ENCODE measurements at regions not wholly inside any gene's neighbourhood (a gene's known extent, or its start where the extent isn't known, plus 50 kb on each side); places are given as distances from the start of the nearest gene placed in this dataset.
A peak's percentile ranks its signal among the peaks of the same experiment; 100 is the strongest.

DNA sequence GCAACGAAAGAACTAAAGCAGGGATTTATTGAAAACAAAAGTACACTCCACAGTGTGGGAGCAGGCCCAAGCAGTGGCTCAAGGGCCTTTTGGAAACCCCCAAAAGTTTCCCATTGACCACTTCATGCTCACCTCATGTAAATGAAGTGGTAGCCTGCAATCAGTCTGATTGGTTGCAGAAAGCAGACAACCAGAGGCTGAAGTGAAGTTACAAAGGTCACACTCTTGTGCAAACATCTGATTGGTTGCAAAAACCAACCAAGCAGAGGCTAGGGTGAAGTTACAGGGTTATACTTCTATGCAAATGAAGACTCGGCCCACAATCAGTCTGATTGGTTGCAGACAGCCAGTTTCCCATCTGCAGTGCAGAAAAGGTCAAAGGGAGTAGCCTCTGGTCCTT is 258.0 kb downstream of the YTHDC2 start:
- Mint-ChIP-seq H3K4me3 (no peak overlapping the region), H3K27me3 (ENCODE audit: insufficient read depth) (no peaks in the 10 kb centered on the region; the same call in 1 of the 2 replicates), H3K4me1 (ENCODE audit: low read depth) (peaks cover 3% of the 10 kb centered on the region; the same call in 1 of the 2 replicates), H3K36me3 (ENCODE audit: low read depth) (peaks cover 8% of the 10 kb centered on the region; the same call in 1 of the 2 replicates), H3K27ac (no peak overlapping the region), H3K9me3 (peaks cover 24% of the 10 kb centered on the region)
- DNase-seq, result no peak
- TF ChIP-seq, protein P1, sequence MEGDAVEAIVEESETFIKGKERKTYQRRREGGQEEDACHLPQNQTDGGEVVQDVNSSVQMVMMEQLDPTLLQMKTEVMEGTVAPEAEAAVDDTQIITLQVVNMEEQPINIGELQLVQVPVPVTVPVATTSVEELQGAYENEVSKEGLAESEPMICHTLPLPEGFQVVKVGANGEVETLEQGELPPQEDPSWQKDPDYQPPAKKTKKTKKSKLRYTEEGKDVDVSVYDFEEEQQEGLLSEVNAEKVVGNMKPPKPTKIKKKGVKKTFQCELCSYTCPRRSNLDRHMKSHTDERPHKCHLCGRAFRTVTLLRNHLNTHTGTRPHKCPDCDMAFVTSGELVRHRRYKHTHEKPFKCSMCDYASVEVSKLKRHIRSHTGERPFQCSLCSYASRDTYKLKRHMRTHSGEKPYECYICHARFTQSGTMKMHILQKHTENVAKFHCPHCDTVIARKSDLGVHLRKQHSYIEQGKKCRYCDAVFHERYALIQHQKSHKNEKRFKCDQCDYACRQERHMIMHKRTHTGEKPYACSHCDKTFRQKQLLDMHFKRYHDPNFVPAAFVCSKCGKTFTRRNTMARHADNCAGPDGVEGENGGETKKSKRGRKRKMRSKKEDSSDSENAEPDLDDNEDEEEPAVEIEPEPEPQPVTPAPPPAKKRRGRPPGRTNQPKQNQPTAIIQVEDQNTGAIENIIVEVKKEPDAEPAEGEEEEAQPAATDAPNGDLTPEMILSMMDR (IDR thresholded peaks at IDR 0.05), result no peak

DNA sequence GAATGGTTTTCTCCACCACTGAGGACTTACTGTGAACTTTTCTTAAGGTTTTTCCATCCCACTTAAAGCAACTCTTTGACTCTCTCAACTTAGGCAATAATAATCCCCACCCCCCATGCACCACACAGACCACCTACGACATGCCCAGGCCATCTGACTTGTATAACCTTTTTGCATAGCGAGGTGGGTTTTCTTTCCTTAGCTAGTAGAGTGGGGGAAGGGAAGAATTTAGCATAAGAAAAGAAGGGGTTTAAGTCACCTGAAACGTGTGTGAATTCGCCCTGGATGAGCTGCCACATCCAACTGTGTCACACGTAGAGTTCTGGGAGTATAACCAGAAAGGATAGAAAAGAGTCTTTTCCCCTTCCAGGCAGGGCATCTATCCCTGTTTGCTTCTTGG is 262.7 kb downstream of the YTHDC2 start:
- Mint-ChIP-seq H3K4me1 (ENCODE audit: low read depth) (peaks cover 14% of the 10 kb centered on the region; the same call in 1 of the 2 replicates), H3K36me3 (ENCODE audit: low read depth) (no peaks in the 10 kb centered on the region), H3K27ac (no peak overlapping the region), H3K27me3 (ENCODE audit: insufficient read depth) (no peaks in the 10 kb centered on the region), H3K9me3 (peaks cover 2% of the 10 kb centered on the region; the same call in 1 of the 2 replicates), H3K4me3 (peak overlapping the region; percentile 88)
- DNase-seq, result no peak
- TF ChIP-seq, protein P1 (IDR thresholded peaks at IDR 0.05), result no peak

DNA sequence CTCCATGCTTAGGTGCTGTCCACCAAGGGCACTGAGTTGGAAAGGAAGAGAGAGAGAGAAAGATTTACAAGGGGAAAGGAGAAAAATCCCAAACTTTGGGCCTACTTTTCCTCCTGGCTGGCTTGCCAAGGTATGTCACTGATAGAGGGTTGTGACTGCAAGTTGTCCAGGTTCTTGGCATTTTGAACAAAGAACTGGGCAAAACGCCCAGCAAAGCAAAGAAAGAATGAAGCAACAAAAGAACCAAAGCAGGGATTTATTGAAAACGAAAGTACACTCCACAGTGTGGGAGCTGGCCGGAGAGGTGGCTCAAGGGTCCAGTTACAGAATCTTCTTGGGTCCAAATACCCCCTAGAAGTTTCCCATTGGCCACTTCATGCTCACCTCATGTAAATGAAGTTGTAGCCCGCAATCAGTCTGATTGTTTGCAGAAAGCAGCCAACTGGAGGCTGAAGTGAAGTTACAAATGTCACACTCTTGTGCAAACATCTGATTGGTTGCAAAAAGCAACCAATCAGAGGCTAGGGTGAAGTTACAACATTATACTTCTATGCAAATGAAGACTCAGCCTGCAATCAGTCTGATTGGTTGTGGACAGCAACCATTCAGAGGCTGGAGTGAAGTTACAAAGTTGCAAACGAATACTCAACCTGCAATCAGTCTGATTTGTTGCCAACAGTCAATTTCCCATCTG is 263.5 kb downstream of the YTHDC2 start:
- Mint-ChIP-seq H3K9me3 (no peaks in the 10 kb centered on the region), H3K27ac (no peak overlapping the region), H3K4me3 (peak overlapping the region; percentile 88), H3K36me3 (ENCODE audit: low read depth) (no peaks in the 10 kb centered on the region), H3K27me3 (ENCODE audit: insufficient read depth) (0 out of 2 replicates have a peak, but pooled peaks cover 1% of the 10 kb centered on the region), H3K4me1 (ENCODE audit: low read depth) (peaks cover 14% of the 10 kb centered on the region; the same call in 1 of the 2 replicates)
- DNase-seq, result no peak
- TF ChIP-seq, protein P1 (IDR thresholded peaks at IDR 0.05), result no peak

DNA sequence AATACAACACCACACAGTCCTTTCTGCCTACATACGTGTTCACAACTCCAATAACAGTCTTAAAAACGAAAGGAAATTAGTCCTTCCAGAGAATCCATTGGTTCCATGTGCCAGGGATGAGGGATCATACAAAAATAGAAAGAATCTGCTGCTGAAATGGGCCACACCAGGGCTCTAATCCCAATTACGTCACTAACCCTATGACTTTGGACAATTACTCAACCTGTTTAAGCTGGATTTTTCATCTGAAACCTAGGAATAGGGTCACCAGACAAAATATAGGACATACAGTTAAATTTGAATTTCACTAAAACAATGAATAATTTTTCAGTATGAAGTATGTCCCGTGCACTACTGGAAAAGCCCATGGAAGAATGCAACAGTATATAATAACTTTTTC is 264.7 kb downstream of the YTHDC2 start:
- Mint-ChIP-seq H3K4me1 (ENCODE audit: low read depth) (peaks cover 14% of the 10 kb centered on the region; the same call in 1 of the 2 replicates), H3K27me3 (ENCODE audit: insufficient read depth) (0 out of 2 replicates have a peak, but pooled peaks cover 1% of the 10 kb centered on the region), H3K4me3 (no peak overlapping the region), H3K9me3 (no peaks in the 10 kb centered on the region), H3K27ac (no peak overlapping the region), H3K36me3 (ENCODE audit: low read depth) (no peaks in the 10 kb centered on the region)
- TF ChIP-seq, protein P1 (IDR thresholded peaks at IDR 0.05), result no peak
- no peak for DNase-seq

DNA sequence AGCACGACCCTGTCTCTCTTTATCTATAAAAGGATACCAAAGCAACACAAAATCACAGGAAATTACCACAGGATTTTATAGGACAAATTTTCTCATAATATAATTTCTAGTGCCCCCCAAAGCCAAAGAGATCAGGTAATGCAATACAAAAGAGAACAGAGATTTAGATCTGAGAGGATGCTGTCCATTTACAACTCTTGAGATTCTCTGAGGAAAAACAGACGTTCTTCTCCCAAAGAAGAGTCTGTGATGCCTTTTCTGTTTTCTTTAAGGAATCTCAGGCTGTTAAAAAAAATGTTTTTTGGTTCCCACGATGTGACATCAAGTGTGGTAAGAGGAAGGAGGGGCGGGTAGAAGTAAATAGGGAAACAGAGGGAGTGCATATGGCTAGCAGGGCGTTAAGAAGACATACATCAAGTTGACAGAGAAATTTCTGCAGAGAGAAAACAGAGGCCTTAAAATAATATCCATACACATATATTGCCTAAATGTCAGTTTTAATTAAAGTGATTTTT is 274.7 kb downstream of the YTHDC2 start:
- peaks cover 3% of the 10 kb centered on the region; the same call in 1 of the 2 replicates for H3K9me3 Mint-ChIP-seq
- no peaks in the 10 kb centered on the region for H3K36me3 Mint-ChIP-seq (ENCODE audit: low read depth)
- DNase-seq, result no peak

More for the DNA sequence above, 274.7 kb downstream of the YTHDC2 start:
- Mint-ChIP-seq H3K4me1 (ENCODE audit: low read depth) (no peaks in the 10 kb centered on the region), H3K27ac (no peak overlapping the region), H3K4me3 (no peak overlapping the region), H3K27me3 (ENCODE audit: insufficient read depth) (peaks cover 17% of the 10 kb centered on the region)
- TF ChIP-seq, protein P1 (IDR thresholded peaks at IDR 0.05), result no peak
